ENCODE measurements at regions not wholly inside any gene's neighbourhood (a gene's known extent, or its start where the extent isn't known, plus 50 kb on each side); places are given as distances from the start of the nearest gene placed in this dataset.

- Histone ChIP-seq H4K20me1 (ENCODE audit: insufficient read depth) (no peaks in the 10 kb centered on the region), H3K27me3 (ENCODE audit: insufficient read depth, low read depth, low read length) (no peaks in the 10 kb centered on the region), H3F3A (ENCODE audit: insufficient read depth, low read length, poor library complexity, severe bottlenecking) (no peaks in the 10 kb centered on the region), H3K9me3 (ENCODE audit: low read length) (no peaks in the 10 kb centered on the region), H3K27ac (ENCODE audit: low read length) (no peak overlapping the region), H3K9me2 (ENCODE audit: insufficient read depth, low read length) (no peaks in the 10 kb centered on the region), H3K79me2 (replicated peaks; ENCODE audit: insufficient read depth, low read length) (no peaks in the 10 kb centered on the region), H3K36me3 (ENCODE audit: insufficient read depth, low read length) (no peaks in the 10 kb centered on the region), H3K4me2 (ENCODE audit: low read length) (no peak overlapping the region), H3K9ac (ENCODE audit: low read length) (no peak overlapping the region), H2AFZ (ENCODE audit: low read depth, low read length) (no peak overlapping the region), H3K4me3 (ENCODE audit: low read length) (no peak overlapping the region)
- TF ChIP-seq EP300 (conservative IDR thresholded peaks at IDR 0.05; ENCODE audit: poor library complexity, severe bottlenecking) (no peak), POLR2AphosphoS5 (IDR thresholded peaks at IDR 0.05) (no peak), CTCF (IDR thresholded peaks at IDR 0.05; ENCODE audit: poor library complexity, severe bottlenecking) (no peak), SMC3 (conservative IDR thresholded peaks at IDR 0.05; ENCODE audit: poor library complexity) (no peak), TAF1 (IDR thresholded peaks at IDR 0.05; ENCODE audit: low read depth) (no peak), REST (IDR thresholded peaks at IDR 0.05; ENCODE audit: borderline replicate concordance) (no peak), EZH2 (IDR thresholded peaks at IDR 0.05; ENCODE audit: borderline replicate concordance, insufficient read depth, low read length, poor library complexity, severe bottlenecking) (no peak), MXI1 (conservative IDR thresholded peaks at IDR 0.05; ENCODE audit: poor library complexity, severe bottlenecking) (no peak), RAD21 (conservative IDR thresholded peaks at IDR 0.05) (no peak)
These were observed 59.0 kb downstream of the TNP1 start for GRCh38 chr2:216800836-216801235.

GRCh38 chr2:216799873-216800431 is 59.9 kb downstream of the TNP1 start:
- Histone ChIP-seq H3F3A (ENCODE audit: insufficient read depth, low read length, poor library complexity, severe bottlenecking) (no peaks in the 10 kb centered on the region), H3K27me3 (ENCODE audit: insufficient read depth, low read depth, low read length) (no peaks in the 10 kb centered on the region), H3K9me2 (ENCODE audit: insufficient read depth, low read length) (no peaks in the 10 kb centered on the region), H3K9me3 (ENCODE audit: low read length) (no peaks in the 10 kb centered on the region), H4K20me1 (ENCODE audit: insufficient read depth) (no peaks in the 10 kb centered on the region), H3K9ac (ENCODE audit: low read length) (no peak overlapping the region), H3K27ac (ENCODE audit: low read length) (no peak overlapping the region), H3K36me3 (ENCODE audit: insufficient read depth, low read length) (no peaks in the 10 kb centered on the region), H3K4me3 (ENCODE audit: low read length) (no peak overlapping the region), H2AFZ (ENCODE audit: low read depth, low read length) (no peak overlapping the region), H3K4me2 (ENCODE audit: low read length) (no peak overlapping the region), H3K79me2 (replicated peaks; ENCODE audit: insufficient read depth, low read length) (no peaks in the 10 kb centered on the region)
- no peak for TF ChIP-seq CTCF (IDR thresholded peaks at IDR 0.05; ENCODE audit: poor library complexity, severe bottlenecking)
- TF ChIP-seq TAF1 (IDR thresholded peaks at IDR 0.05; ENCODE audit: low read depth): no peak
- no peak for TF ChIP-seq EZH2 (IDR thresholded peaks at IDR 0.05; ENCODE audit: borderline replicate concordance, insufficient read depth, low read length, poor library complexity, severe bottlenecking)
- no peak for TF ChIP-seq MXI1 (conservative IDR thresholded peaks at IDR 0.05; ENCODE audit: poor library complexity, severe bottlenecking)
- TF ChIP-seq SMC3 (conservative IDR thresholded peaks at IDR 0.05; ENCODE audit: poor library complexity): no peak
- no peak for TF ChIP-seq REST (IDR thresholded peaks at IDR 0.05; ENCODE audit: borderline replicate concordance)
- TF ChIP-seq EP300 (conservative IDR thresholded peaks at IDR 0.05; ENCODE audit: poor library complexity, severe bottlenecking): no peak
- no peak for TF ChIP-seq POLR2AphosphoS5 (IDR thresholded peaks at IDR 0.05)
- no peak for TF ChIP-seq RAD21 (conservative IDR thresholded peaks at IDR 0.05)

All from neural cell (in vitro differentiated cells).